Gastrocnemius medialis (tissue), 4 donors: ENCODE measurements at regions not wholly inside any gene's neighbourhood (a gene's known extent, or its start where the extent isn't known, plus 50 kb on each side); places are given as distances from the start of the nearest gene placed in this dataset.

ENCODE experiments used
- ATAC-seq, 2 donors: fragments of 150-250 bp; one replicate each; pipeline ENCODE4 v1.9.1; 2016
- DNase-seq, 2 donors: peaks; one replicate each; pipeline ENCODE4 v3.0.0-alpha.2; 2019
- H3K27ac ChIP-seq, 4 donors: fragments of 200-600 bp; sonication (generic); 1 replicate in 1 of 4; 2 replicates in 3 of 4; pipeline ENCODE4 v1.5.1; 2016 to 2018; ENCODE audit warnings: mild to moderate bottlenecking in 2 of 4, moderate library complexity in 1 of 4
- H3K27me3 ChIP-seq, 3 donors: fragments of 200-600 bp; sonication (generic) in 2 of 3; 1 replicate in 1 of 3; 2 replicates in 2 of 3; pipeline versions ENCODE4 v1.5.1 to v1.6.0; 2016 to 2019; ENCODE audit warnings: mild to moderate bottlenecking in 1 of 3, moderate library complexity in 1 of 3
- H3K36me3 ChIP-seq, 2 donors: fragments of 200-600 bp; sonication (generic) in 1 of 2; one replicate each; pipeline ENCODE4 v1.5.1; 2017 to 2018
- H3K4me1 ChIP-seq, 2 donors: fragments of 200-600 bp; sonication (generic) in 1 of 2; one replicate each; pipeline ENCODE4 v1.5.1; 2016 to 2017; ENCODE audit warnings: mild to moderate bottlenecking in 2 of 2
- H3K4me3 ChIP-seq, 4 donors: fragments of 200-600 bp; sonication (generic) in 3 of 4; 1 replicate in 1 of 4; 2 replicates in 3 of 4; pipeline ENCODE4 v1.5.1; 2016 to 2019; ENCODE audit warnings: mild to moderate bottlenecking in 2 of 4
- H3K9me3 ChIP-seq, 3 donors: fragments of 200-600 bp; sonication (generic) in 2 of 3; 1 replicate in 1 of 3; 2 replicates in 2 of 3; pipeline ENCODE4 v1.5.1; 2016 to 2019
- POLR2A ChIP-seq, 2 donors: fragments of 450-650 bp; IDR thresholded peaks; one replicate each; pipeline ENCODE4 v1.6.1; 2017; ENCODE audit warnings: antibody characterized with exemption in 2 of 2, mild to moderate bottlenecking in 2 of 2, moderate library complexity in 2 of 2
- in situ Hi-C, 4 donors: fragments of 200-750 bp; cut with MboI; loops; one replicate each; pipeline versions ENCODE4 v1.15.0 to v1.8.0; 2017; ENCODE audit warnings: low sequenced_read_pairs in 4 of 4
- intact Hi-C: fragments of 100-400 bp; cut with DNase I; formaldehyde crosslinking; loops from one replicate; pipeline ENCODE4 v1.15.1; 2023; ENCODE audit warnings: low total_unique reads
- TF ChIP-seq, protein P1 (sequence below), 5 experiments: fragments of 450-650 bp in 3 of 5; fragments of 200-600 bp in 2 of 5; sonication (generic) in 2 of 5; IDR thresholded peaks in 4 of 5; conservative IDR thresholded peaks in 1 of 5; 1 replicate in 4 of 5; 2 replicates in 1 of 5; pipeline ENCODE4 v1.5.1; 2016 to 2019; ENCODE audit warnings: antibody characterized with exemption in 5 of 5, mild to moderate bottlenecking in 3 of 5, moderate library complexity in 3 of 5

DNA sequence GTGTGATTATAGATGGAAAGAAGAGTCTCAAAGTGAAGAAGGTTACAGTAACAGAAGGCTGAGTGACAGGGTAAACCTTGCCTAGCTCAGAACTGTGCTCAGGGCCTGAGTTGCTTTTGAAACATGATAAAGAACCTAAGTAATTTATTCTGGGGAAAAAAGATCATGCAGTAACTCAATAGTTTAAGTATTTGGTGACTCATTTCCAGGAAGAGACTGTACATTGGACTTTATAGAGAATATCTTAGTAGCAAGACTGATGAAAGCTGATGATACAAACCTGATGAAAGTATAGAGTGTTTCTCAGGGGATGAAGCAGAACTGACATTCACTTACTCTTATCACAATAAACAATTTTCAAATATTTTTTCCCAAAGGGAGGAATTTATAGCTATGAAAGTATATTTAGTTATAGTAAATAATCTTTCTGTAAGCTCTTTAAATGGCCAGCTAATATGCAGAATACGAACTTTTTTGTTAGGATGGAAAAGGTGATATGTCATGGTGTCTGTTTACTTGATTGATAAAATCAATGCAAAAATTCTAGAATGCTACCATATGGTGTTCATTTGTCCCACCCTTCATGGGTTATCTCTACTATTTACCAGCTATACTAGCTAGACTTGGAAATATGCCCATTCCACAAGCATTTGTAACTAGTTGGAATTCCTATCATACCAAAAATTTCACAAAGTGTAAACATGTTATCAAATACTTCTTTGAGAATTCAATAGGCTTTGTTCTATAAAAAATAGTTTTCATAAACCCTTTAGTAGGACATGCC lies 1265.5 kb upstream of the ACVR2A start:
- DNase-seq (no peak), ATAC-seq (no peak)
- H3K4me1 ChIP-seq: no peaks in the 10 kb centered on the region
- H3K27ac ChIP-seq: no peak overlapping the region
- H3K4me3 ChIP-seq: no peak overlapping the region
- no peaks in the 10 kb centered on the region for H3K27me3 ChIP-seq
- intact Hi-C loops (no loop called here), in situ Hi-C loops (no loop called here)
- no peaks in the 10 kb centered on the region for H3K36me3 ChIP-seq
- TF ChIP-seq, protein P1, sequence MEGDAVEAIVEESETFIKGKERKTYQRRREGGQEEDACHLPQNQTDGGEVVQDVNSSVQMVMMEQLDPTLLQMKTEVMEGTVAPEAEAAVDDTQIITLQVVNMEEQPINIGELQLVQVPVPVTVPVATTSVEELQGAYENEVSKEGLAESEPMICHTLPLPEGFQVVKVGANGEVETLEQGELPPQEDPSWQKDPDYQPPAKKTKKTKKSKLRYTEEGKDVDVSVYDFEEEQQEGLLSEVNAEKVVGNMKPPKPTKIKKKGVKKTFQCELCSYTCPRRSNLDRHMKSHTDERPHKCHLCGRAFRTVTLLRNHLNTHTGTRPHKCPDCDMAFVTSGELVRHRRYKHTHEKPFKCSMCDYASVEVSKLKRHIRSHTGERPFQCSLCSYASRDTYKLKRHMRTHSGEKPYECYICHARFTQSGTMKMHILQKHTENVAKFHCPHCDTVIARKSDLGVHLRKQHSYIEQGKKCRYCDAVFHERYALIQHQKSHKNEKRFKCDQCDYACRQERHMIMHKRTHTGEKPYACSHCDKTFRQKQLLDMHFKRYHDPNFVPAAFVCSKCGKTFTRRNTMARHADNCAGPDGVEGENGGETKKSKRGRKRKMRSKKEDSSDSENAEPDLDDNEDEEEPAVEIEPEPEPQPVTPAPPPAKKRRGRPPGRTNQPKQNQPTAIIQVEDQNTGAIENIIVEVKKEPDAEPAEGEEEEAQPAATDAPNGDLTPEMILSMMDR (IDR thresholded peaks at IDR 0.05 in 4 of 5, conservative IDR thresholded peaks at IDR 0.05 in 1 of 5): no peak
- no peak for TF ChIP-seq POLR2A (IDR thresholded peaks at IDR 0.05)
- H3K9me3 ChIP-seq: no peaks in the 10 kb centered on the region

DNA sequence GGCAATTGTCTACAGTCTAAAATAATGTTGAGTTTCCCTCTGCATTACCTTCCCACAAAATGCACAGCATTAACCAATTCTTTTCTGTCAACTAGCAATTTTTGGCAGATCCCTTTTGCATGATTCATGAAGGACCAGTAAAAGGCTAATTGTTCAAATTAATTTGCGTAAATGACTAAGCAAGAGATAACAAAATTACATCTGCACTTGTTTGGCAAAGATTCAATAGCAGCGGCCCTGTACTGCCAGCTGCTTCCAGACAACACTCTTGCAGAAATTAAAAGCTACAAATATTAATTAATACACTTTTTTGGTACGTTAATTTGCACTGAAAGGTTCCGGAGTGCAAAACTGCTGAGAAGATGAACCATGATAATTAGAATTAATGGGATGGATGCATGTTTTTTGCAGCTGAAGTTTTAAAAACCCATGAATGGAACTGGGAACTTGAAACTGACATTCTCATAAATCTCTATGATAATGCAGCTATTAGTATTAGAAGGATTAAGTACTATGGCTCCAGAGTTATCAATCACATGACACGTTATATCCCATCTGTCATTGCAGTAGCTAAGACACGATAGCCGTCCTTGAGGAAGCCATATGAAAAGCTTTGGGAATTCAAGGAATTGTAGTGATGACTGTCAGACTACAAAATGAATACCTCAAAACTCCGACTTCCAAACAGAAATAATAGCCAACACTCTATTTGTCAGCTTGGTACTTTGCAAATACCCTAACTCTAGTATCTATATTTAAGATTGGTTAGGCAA lies 1268.3 kb upstream of the ACVR2A start:
- H3K9me3 ChIP-seq: no peaks in the 10 kb centered on the region
- H3K4me3 ChIP-seq: no peak overlapping the region
- no peak for TF ChIP-seq POLR2A (IDR thresholded peaks at IDR 0.05)
- TF ChIP-seq, protein P1 (IDR thresholded peaks at IDR 0.05 in 4 of 5, conservative IDR thresholded peaks at IDR 0.05 in 1 of 5): no peak
- no peaks in the 10 kb centered on the region for H3K27me3 ChIP-seq
- no peaks in the 10 kb centered on the region for H3K4me1 ChIP-seq
- no peak for DNase-seq
- intact Hi-C loops: no loop called here
- H3K36me3 ChIP-seq: no peaks in the 10 kb centered on the region
- no peak overlapping the region for H3K27ac ChIP-seq
- ATAC-seq: no peak
- in situ Hi-C loops: no loop called here

DNA sequence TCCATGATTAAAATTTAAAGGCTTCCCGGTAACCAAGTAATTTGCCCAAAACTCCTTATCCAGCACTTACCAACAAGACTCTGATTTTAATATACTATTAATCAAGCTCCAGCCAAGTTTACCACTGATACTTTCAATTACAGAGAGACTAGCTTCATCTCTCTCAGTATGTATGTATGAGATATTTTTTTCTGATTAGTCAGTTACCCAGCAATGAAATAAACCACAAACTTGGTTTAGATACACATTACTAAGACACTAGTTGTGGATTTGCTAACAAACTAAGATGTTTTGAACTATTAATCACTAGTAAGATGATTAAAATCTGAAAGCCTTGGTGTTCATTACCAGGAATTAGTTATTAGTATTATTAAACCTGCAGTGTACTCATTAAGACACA lies 1272.2 kb upstream of the ACVR2A start:
- DNase-seq (no peak), ATAC-seq (no peak)
- TF ChIP-seq, protein P1 (IDR thresholded peaks at IDR 0.05 in 4 of 5, conservative IDR thresholded peaks at IDR 0.05 in 1 of 5): no peak
- TF ChIP-seq POLR2A (IDR thresholded peaks at IDR 0.05): no peak
- Histone ChIP-seq H3K4me1 (no peaks in the 10 kb centered on the region), H3K27me3 (no peaks in the 10 kb centered on the region), H3K4me3 (no peak overlapping the region), H3K9me3 (no peaks in the 10 kb centered on the region), H3K27ac (no peak overlapping the region), H3K36me3 (no peaks in the 10 kb centered on the region)
- in situ Hi-C loops (no loop called here), intact Hi-C loops (no loop called here)

DNA sequence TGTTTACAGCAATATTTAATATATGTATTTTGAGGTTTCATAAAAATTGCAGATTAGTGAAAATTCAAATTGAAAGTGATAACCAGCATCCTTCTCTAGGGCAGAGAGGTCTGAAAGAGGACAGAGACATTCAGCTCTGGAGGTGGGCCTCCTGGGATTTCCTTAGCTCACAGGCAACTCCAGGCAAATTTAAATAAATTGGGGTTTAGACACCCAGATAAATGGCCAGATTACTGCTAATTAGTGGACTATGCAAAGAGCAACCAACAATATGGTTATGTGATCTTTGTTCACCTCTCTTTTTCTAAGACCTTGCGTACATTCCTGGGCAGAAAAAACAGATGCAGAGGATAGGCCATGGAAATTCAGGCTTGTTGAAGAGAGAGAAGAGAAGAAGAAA lies 1282.8 kb upstream of the ACVR2A start:
- TF ChIP-seq, protein P1 (IDR thresholded peaks at IDR 0.05 in 4 of 5, conservative IDR thresholded peaks at IDR 0.05 in 1 of 5): no peak
- no peak for TF ChIP-seq POLR2A (IDR thresholded peaks at IDR 0.05)
- Histone ChIP-seq H3K4me3 (no peak overlapping the region), H3K9me3 (no peaks in the 10 kb centered on the region), H3K27me3 (no peaks in the 10 kb centered on the region), H3K4me1 (no peaks in the 10 kb centered on the region), H3K36me3 (no peaks in the 10 kb centered on the region), H3K27ac (no peak overlapping the region)
- in situ Hi-C loops (no loop called here), intact Hi-C loops (no loop called here)
- DNase-seq: no peak
- ATAC-seq: no peak
